NT2/D1 (cell line): ENCODE measurements at regions not wholly inside any gene's neighbourhood (a gene's known extent, or its start where the extent isn't known, plus 50 kb on each side); places are given as distances from the start of the nearest gene placed in this dataset.

Experiments
- SUZ12 ChIP-seq: IDR thresholded peaks from 2 replicates; pipeline ENCODE4 v1.6.1; 2011; ENCODE audit not compliant: insufficient read length, insufficient read depth; ENCODE audit errors: extremely low read depth
- ZNF274 ChIP-seq: IDR thresholded peaks from 2 replicates; pipeline ENCODE4 v1.6.1; 2011; ENCODE audit warnings: mild to moderate bottlenecking, low read depth, low read length

GRCh38 chr6:27752038-27752885 is 159.9 kb downstream of the OR2B2 start:
- TF ChIP-seq ZNF274, result no peak
- TF ChIP-seq SUZ12, result no peak
